ENCODE measurements at regions not wholly inside any gene's neighbourhood (a gene's known extent, or its start where the extent isn't known, plus 50 kb on each side); places are given as distances from the start of the nearest gene placed in this dataset.
"Not testable (repeated sequence)": the region's sequence is repeated elsewhere in the genome, so short reads cannot be mapped to it uniquely, and the experiment has no call there.

- no peak for DNase-seq (ENCODE audit: low spot score)
Observed at GRCh38 chr4:126529997-126530396, 1102.8 kb upstream of the INTU start.

- no peak for DNase-seq (ENCODE audit: low spot score)
Observed at GRCh38 chr4:126530996-126531585, 1101.7 kb upstream of the INTU start.

DNA sequence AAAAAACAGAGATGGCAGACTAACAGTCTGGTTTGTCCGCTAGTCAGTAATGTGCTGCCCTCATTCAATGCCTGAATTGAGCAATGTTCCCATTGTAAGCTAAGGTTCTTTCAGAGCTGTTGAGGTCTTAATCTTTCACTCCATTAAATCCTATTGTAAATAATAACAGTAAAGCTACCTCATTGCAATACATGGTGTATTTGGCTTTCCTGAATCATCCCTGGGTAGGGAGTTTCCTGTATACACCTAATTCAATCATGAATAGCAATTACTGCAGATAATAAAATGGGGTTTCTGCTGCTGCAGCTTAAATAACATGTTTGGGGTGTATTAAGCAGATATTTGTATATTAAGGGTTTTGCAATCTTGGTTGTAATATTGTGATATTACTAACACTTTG is 1100.2 kb upstream of the INTU start:
- DNase-seq (ENCODE audit: low spot score) = no peak

GRCh38 chr4:126533146-126533805 is 1099.5 kb upstream of the INTU start:
- no peak for DNase-seq (ENCODE audit: low spot score)

GRCh38 chr4:126539771-126540170 is 1093.0 kb upstream of the INTU start:
- no peak for DNase-seq (ENCODE audit: low spot score)

- no peak for DNase-seq (ENCODE audit: low spot score)
Observed at GRCh38 chr4:126541820-126542219, 1090.9 kb upstream of the INTU start.

GRCh38 chr4:126544276-126544675 is 1088.5 kb upstream of the INTU start:
- DNase-seq (ENCODE audit: low spot score) = no peak

- DNase-seq (ENCODE audit: low spot score) = not testable (repeated sequence)
Observed at GRCh38 chr4:126546197-126546596, 1086.6 kb upstream of the INTU start.

- DNase-seq (ENCODE audit: low spot score) = no peak
Observed at GRCh38 chr4:126547352-126547751, 1085.4 kb upstream of the INTU start.

GRCh38 chr4:126548890-126549289 is 1083.9 kb upstream of the INTU start:
- DNase-seq (ENCODE audit: low spot score) = no peak

DNA sequence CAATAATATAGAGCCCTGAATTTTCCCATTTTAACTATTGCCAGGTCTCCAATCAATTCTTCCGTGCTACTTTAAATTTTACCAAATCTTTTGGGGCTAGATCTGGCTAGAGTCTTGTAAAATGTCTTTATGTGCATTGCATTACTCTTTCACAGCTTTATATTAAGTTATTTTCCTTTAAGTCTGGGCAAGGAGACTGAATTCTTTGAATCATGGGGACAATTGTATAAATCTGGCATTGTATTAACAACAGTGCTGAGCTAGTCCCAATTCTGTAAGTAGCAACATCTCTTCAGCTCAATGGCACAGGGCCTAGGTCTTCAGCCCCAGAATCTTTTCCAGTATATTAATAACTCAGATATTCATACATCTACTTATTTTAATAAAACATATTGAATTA is 1080.4 kb upstream of the INTU start:
- no peak for DNase-seq (ENCODE audit: low spot score)

DNA sequence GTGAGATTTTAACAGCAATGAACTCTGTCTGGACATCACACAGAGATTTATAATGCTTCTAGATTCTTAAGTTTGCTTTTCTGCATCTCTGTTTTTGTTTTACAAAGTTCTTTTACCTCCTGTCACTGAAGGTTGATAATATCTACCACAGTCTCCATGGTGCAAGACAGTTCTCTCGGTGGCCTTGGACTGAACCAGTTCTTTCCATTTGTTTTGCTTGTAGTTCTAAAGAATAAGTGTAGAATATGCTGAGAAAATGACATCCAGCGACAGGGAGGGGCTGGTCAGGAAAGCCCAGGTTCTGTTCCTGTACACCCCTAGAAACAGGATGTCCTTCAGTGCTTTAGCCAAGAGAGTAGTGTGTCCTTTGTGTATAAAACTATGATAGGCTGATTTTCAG is 1079.5 kb upstream of the INTU start:
- no peak for DNase-seq (ENCODE audit: low spot score)

DNA sequence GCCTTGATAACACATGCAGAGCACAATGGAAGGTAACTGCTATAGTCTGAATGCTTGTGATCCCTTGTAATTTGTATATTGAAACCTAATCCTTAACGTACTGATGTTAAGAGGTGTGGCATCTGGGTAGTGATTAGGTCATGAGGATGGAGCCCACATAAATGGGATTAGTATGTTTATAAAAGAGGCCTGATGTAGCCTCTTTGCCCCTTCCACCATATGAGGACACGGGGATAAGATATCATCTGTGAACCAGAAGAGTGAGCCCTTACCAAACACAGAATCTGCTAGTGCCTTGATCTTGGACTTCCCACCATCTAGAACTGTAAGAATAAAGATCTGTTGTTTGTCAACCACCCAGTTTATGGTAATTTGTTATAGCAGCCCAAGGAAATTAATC is 1074.2 kb upstream of the INTU start:
- DNase-seq (ENCODE audit: low spot score) = no peak

- no peak for DNase-seq (ENCODE audit: low spot score)
Observed at GRCh38 chr4:126559961-126560360, 1072.8 kb upstream of the INTU start.

GRCh38 chr4:126560794-126561193 is 1072.0 kb upstream of the INTU start:
- no peak for DNase-seq (ENCODE audit: low spot score)

DNA sequence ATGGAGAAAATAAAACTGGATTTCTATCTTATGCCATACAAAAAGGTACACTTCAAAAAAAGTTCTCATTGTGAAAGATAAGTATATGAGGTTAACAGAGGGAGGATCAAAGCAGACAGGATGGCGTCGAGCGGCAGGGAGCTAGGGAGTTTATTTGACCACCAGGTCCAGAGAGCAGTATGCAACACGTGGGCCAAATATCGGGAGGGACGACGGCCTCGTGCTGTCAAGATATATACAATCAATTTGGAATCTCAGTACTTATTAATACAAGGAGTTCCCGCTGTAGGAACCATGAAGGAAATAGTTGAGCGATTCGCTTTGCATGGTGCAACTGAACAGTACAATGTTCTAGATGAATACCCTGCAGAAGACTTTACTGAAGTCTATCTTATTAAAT is 1069.4 kb upstream of the INTU start:
- DNase-seq (ENCODE audit: low spot score) = no peak

DNA sequence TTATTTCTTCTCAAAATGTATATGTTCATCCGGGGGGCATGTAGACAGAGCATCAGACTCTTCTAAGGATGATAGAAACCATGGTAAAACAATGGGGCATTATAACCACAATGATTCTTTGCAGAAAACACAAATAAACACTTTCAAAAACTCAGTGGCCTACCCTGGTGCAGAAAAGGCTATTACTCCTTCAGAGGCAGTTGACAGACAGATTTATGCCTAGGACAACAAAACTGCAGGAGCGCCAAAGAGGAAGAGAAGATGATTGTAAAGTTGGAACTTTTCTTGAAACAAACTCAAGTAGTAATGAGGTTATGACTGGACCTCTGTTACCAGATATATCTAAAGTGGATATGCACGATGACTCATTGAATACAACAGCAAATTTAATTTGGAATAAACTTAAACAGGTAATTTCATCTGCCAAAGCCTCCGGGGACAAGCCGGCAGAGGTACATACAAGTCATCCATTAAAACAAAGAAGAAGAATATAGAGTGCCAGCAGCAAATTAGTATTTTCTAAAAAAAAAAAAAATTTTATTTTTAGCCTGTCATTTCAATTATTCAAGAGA is 1068.4 kb upstream of the INTU start:
- no peak for DNase-seq (ENCODE audit: low spot score)

GRCh38 chr4:126568652-126569570 is 1063.8 kb upstream of the INTU start:
- DNase-seq (ENCODE audit: low spot score) = no peak

DNA sequence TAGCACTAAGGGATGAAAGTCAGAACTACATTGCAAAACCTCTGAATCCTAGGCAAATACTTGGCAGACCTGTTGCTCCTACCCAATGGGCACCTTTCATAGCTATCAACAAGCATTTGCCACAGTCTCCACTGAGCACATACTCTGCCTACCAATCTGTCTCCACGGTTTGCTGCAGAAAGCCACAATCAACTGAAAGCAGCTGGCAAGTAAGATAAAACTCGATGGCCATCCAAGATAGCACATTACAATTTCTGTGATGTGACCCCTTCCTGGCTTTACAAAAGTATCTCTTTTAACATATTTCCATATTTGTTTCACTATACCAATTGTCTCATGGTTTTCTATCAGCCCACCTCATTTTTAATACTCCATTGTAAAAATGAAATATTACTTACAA is 1060.5 kb upstream of the INTU start:
- DNase-seq (ENCODE audit: low spot score) = no peak

DNA sequence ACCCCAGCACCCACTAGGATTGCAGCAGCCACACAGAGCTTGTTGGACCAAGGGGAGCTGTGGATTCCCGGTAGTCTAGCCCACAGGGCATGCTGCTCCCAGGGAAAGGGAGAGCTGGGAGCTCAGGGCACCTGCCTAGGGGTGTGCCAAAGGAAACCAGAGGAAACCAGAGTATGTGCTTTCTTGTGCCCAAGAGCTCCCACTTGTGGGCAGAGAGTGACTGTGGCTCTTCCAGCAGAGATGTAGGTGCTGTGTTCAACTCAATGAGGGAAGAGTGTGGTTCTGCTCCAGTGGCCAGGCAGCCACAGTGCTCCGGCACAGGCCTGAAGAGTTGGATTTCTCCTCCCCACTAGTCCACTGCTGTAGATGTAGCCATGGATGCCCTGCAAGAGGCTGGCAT is 1050.0 kb upstream of the INTU start:
- DNase-seq (ENCODE audit: low spot score) = no peak

DNA sequence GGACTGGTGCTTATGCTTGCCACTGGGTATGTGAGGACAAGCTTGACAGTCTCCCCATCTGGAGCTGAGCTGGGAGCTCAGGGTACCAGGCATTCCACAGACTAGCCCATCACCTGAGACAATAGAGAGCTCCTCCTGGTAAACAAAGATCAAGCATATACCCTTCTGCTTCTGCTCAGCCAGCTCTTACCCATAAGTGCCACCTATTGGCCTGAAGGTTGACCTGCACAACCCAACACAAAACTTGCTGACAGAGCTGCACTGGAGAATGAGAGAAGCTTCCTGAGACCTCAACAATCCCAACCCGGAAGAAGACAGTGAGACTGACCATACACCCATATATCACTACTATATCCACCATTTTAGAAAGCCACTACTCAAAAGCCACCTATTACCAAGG is 1049.2 kb upstream of the INTU start:
- no peak for DNase-seq (ENCODE audit: low spot score)

- DNase-seq (ENCODE audit: low spot score) = no peak
Observed at GRCh38 chr4:126591583-126591982, 1041.2 kb upstream of the INTU start.

- no peak for DNase-seq (ENCODE audit: low spot score)
Observed at GRCh38 chr4:126592088-126592487, 1040.7 kb upstream of the INTU start.

Data from left forelimb (tissue), 1 donor.